Ishikawa (cell line): ENCODE measurements at regions not wholly inside any gene's neighbourhood (a gene's known extent, or its start where the extent isn't known, plus 50 kb on each side); places are given as distances from the start of the nearest gene placed in this dataset.

Experiments
- CEBPB ChIP-seq: IDR thresholded peaks from 2 replicates; pipeline ENCODE4 v1.6.1; 2012
- TAF1 ChIP-seq: IDR thresholded peaks from 2 replicates; pipeline ENCODE4 v1.6.1; 2012; ENCODE audit warnings: low read depth, mild to moderate bottlenecking

DNA sequence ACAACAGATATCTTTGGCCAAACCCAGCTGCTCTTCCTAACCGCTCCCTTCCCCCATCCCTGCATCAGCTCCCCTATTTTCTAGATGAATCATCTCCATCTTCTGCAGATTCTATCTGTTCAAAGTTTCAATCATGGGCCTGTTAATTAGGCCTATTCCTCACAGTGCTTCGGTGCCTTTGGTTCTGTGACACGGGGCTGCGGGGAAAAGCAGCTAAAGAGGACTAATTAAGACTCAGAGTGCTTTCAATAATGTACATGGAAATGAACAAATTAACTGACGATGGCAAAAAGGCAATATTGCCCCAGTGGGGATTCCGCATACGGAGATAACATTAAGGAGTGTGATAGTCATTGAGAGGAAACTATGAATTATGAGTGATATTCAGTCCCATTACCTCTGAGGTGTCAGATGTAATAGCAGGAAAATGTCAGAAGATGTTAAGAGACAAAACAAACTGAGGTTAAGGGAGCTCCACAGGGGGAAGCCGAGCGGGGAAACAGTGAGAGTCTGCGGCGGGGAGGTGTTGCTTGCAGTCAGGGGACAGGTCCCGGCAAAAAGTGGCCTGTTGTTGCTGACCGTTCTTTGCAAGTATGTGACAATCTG, 716.9 kb downstream of the TYW1 start:
- TF ChIP-seq CEBPB, result no peak
- TF ChIP-seq TAF1, result no peak
